ENCODE measurements at regions not wholly inside any gene's neighbourhood (a gene's known extent, or its start where the extent isn't known, plus 50 kb on each side); places are given as distances from the start of the nearest gene placed in this dataset.
"Not testable (repeated sequence)": the region's sequence is repeated elsewhere in the genome, so short reads cannot be mapped to it uniquely, and the experiment has no call there.

DNA sequence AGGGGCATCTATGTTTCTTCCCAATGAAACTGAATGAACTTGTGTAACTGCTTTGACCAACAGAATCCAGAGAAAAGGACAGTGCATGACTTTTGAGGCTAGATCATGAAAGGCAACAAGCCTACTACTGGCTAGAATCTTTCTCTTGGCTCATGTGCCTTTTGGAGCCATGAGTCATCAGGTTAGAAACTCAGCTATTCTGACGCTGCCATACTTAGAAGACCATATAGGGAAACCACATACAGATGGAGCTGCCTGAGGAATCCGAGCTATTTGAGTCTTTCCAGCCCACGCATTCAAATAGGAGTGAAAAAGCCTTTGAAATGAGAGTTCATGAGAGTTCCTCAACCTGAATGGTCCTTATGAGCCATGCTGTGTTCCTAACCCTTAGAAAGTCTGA, 738.5 kb upstream of the CHRM3 start:
- no peak for DNase-seq
- no peak for ATAC-seq

- no peak for ATAC-seq
- no peak for DNase-seq
Observed at GRCh38 chr1:238642231-238642630, 744.1 kb upstream of the CHRM3 start.

- ATAC-seq, result peak; percentile 46
- no peak for DNase-seq
Observed at GRCh38 chr1:238639861-238640260, 746.5 kb upstream of the CHRM3 start.

- ATAC-seq (no peak), DNase-seq (no peak)
Observed at GRCh38 chr1:238628110-238628509, 737.4 kb upstream of the ZP4 start.

DNA sequence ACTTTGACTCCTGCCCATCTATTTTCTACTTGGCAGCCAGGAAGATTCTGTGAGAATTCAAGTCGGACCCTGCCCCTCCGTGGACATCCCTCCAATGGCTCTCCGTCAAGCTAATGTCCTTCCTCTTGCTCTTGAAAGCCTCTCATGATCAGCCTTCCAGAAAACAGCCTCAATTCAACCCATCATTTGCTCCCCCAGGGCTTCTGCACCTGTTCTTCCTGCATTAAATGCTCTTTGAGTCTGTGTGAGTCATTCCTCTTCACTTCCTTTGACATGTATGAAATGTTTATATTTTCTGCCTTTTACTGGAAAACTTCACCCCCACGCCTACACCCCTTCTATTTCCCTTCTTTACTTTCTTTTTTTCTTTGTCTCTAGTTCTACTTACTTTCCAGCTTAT, 734.1 kb upstream of the ZP4 start:
- DNase-seq (no peak), ATAC-seq (no peak)

GRCh38 chr1:238621405-238621804, 730.7 kb upstream of the ZP4 start:
- ATAC-seq (no peak), DNase-seq (no peak)

GRCh38 chr1:238619652-238620051, 728.9 kb upstream of the ZP4 start:
- DNase-seq (no peak), ATAC-seq (no peak)

GRCh38 chr1:238611406-238611805, 720.7 kb upstream of the ZP4 start:
- ATAC-seq (no peak), DNase-seq (no peak)

DNA sequence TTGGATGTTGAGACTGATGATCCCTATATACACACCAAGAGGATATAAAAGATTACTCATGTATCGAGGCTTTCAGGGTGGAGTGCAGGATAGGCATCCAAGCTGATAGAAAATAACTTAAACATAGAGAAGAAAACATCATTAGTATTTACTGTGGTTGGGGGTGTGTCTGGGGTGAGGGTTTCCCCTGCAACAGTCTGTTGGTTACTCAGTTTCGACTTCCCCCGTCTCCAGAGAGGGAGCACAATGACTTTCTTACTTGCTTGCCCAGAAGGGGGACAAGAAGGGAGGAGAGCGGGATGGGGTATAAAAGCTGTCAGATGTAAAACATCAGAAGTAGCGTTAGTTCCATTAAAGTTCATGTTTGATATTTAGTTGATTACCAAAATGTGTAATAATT, 717.4 kb upstream of the ZP4 start:
- ATAC-seq (no peak), DNase-seq (no peak)

- no peak for ATAC-seq
- no peak for DNase-seq
Observed at GRCh38 chr1:238606896-238607295, 716.2 kb upstream of the ZP4 start.

- DNase-seq (no peak), ATAC-seq (no peak)
Observed at GRCh38 chr1:238606457-238606856, 715.7 kb upstream of the ZP4 start.

GRCh38 chr1:238604357-238604756, 713.6 kb upstream of the ZP4 start:
- DNase-seq, result no peak
- ATAC-seq, result no peak

DNA sequence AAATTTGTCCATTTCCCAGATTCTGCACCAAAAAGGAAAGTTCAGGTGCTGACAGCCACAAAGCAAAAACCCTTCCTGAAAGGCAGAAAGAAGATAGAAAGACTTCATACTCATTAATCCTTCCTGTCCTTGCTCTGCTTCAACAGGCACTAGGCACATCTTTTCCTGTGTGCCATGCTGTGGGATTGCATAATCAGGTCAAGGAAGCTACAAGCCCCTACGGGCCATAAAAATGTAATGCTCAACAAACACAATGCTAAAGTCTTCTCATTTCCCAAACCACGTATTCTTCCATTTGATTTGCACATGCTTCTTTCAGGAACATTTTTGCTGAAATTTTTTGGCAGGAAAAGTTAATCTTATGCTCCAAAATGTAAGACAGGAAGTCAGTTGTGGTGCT, 710.9 kb upstream of the ZP4 start:
- not testable (repeated sequence) for DNase-seq, ATAC-seq

GRCh38 chr1:238596703-238597102, 706.0 kb upstream of the ZP4 start:
- ATAC-seq, result no peak
- DNase-seq, result no peak

- ATAC-seq, result no peak
- DNase-seq, result no peak
Observed at GRCh38 chr1:238592621-238593020, 701.9 kb upstream of the ZP4 start.

- ATAC-seq (no peak), DNase-seq (no peak)
Observed at GRCh38 chr1:238589843-238590435, 699.2 kb upstream of the ZP4 start.

DNA sequence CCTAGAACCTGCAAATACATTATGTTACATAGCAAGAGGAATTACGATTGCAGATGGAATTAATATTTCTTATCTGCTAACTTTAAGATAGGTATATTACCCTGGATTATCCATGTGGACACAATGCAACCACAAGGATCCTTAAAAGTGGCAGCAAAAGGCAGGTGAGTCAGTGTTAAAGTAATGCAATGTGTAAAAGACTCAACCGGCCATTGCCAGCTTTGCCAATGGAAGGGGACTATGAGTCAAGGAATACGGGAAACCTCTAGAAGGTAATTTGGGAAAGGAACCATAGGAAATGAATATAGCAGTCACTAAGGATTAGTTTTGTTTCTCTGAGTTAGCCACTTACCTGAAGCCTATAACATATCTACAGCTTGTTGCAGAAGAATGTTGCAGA, 692.1 kb upstream of the ZP4 start:
- no peak for ATAC-seq
- no peak for DNase-seq

DNA sequence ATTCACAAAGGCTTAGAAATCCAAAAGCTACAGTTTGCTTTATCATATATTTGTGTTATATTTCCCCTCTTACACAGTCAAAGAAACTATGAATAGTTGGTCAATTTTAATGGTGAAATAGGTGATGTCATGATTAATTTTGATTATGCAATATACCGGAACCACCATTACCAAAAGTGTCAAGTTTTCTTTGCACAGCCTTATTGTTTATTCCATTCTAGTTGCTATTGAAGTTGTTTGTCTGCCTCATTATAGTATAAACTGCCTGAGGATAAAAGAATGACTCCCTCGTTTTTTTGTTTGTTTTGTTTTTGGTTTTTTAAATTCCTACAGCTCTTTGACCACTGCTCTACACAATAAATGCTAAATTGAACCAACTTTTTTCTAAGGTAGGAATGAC, 690.6 kb upstream of the ZP4 start:
- DNase-seq, result no peak
- no peak for ATAC-seq

GRCh38 chr1:238568735-238569134, 678.0 kb upstream of the ZP4 start:
- DNase-seq (no peak), ATAC-seq (no peak)

GRCh38 chr1:238562341-238562740, 671.6 kb upstream of the ZP4 start:
- DNase-seq (no peak), ATAC-seq (no peak)

GRCh38 chr1:238558746-238559145, 668.0 kb upstream of the ZP4 start:
- DNase-seq (no peak), ATAC-seq (no peak)

DNA sequence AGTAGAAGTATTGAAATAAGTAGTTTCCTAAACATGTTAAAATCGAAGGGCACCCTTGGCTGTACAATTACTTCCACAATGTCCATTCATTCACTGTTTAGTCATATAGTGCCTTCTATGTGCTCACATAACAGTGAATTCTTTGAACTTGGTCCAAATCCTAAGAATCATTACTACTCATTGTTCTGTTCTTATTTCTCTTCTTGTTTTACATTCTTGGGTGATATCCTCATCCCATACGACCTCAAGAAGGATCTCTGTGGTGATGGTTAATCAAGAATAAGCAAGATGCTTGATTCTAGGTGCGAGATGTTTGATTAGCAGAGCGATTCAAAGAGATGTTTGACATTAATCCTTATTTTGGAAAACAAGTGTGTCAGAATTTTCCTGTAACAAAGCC, 667.4 kb upstream of the ZP4 start:
- ATAC-seq, result no peak
- DNase-seq, result no peak

- ATAC-seq (no peak), DNase-seq (no peak)
Observed at GRCh38 chr1:238552271-238552670, 661.5 kb upstream of the ZP4 start.

GRCh38 chr1:238549137-238549536, 658.4 kb upstream of the ZP4 start:
- no peak for DNase-seq
- ATAC-seq, result no peak

- ATAC-seq (no peak), DNase-seq (no peak)
Observed at GRCh38 chr1:238546118-238546517, 655.4 kb upstream of the ZP4 start.

Measured in stimulated activated naive CD8-positive, alpha-beta T cell treated with anti-CD3 and anti-CD28 coated beads, Interleukin-15, Interleukin-2, amounts not matched to agents 100 U/mL and 50 U/mL, for 24 hours (primary cell).